HK-2 (cell line): ENCODE measurements at regions not wholly inside any gene's neighbourhood (a gene's known extent, or its start where the extent isn't known, plus 50 kb on each side); places are given as distances from the start of the nearest gene placed in this dataset.

Source experiments
- DNase-seq: peaks from one replicate; pipeline ENCODE4 v3.0.0-alpha.2; 2018; ENCODE audit not compliant: unreplicated experiment

GRCh38 chr2:122966461-122966860 is 1058.6 kb upstream of the CNTNAP5 start:
- no peak for DNase-seq

DNA sequence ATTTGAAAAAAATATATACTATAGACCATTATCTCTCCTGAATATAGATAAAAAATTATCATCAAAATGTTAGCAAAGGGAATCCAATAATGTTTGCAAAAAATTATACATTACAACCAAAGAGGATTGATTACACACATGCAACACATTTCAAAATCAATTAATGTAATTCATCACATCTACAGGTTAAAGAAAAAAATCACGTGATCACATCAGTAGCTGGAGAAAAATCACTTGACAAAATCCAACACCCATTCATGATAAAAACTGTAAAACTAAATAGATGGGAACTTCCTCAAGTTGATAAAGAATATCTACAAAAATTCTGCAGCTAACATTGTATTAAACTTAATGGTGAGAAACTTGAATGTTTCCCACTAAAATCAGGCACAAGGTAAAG is 1047.5 kb upstream of the CNTNAP5 start:
- no peak for DNase-seq

GRCh38 chr2:122980671-122981070 is 1044.4 kb upstream of the CNTNAP5 start:
- no peak for DNase-seq

GRCh38 chr2:122982936-122983335 is 1042.2 kb upstream of the CNTNAP5 start:
- DNase-seq = no peak

DNA sequence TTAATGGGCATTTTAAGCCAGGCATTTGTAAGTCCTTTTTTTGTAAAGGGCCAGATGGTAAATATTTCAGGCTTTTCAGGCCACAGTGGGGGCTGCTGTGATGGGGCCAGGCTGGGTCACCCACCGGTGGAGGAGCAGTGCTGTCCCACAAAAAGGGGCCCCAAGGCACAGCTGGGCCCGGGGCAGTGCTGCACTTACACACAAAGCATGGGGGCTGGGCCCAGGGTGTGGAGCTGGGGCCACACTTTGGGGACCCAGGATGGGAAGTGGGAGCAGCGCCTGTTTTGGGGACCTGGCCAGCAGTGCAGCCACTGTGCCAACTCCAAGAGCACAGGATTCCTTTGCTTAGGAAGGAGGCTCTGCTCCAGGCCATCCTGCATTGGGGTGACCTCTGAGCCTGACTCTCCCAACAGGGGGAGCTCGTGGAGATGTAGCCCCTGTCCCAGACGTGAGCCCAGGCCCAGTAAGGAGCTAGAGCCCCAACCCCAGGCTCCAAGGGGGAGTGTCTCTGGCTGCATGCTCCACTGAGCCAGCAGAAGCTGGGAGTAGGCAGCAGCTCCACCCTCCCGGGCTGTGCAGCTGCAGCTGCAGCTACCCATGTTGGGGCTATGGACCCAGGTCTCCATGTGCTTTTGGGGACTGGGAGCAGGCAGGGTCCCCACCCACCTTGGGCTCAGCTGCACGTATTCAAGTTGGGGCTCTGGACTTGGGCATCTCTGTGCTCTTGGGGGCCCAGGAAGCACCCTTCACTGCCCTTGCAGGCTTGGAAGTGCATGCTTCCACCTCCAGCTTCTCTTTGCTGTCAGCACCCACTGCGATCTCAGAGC is 1036.5 kb upstream of the CNTNAP5 start:
- DNase-seq = no peak

- no peak for DNase-seq
These were observed 1031.5 kb upstream of the CNTNAP5 start for GRCh38 chr2:122993592-122993991.

DNA sequence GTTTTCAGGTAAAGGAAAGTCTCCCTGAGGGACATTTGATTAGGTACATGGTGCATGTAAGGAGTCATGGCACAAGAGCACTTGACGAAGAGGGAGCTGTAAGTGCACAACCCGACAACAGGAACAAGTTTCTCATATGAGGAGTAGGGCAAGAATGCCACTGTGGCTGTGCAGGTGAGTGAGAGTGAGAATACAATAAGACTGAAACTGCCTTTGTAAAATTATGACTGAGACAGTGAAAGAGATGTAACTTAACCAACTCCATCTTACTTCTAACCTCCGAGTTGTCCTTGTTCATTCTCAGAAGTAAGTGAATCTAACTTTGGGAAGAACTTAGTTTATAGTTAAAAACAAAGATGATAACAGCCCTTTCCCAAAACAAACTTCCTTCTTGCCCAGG is 1025.8 kb upstream of the CNTNAP5 start:
- no peak for DNase-seq

GRCh38 chr2:122999821-123000220 is 1025.3 kb upstream of the CNTNAP5 start:
- no peak for DNase-seq

GRCh38 chr2:123002660-123003248 is 1022.3 kb upstream of the CNTNAP5 start:
- no peak for DNase-seq

- DNase-seq = no peak
These were observed 1009.9 kb upstream of the CNTNAP5 start for GRCh38 chr2:123015186-123015585.

GRCh38 chr2:123035541-123035940 is 989.5 kb upstream of the CNTNAP5 start:
- no peak for DNase-seq

GRCh38 chr2:123036300-123036699 is 988.8 kb upstream of the CNTNAP5 start:
- DNase-seq = no peak

DNA sequence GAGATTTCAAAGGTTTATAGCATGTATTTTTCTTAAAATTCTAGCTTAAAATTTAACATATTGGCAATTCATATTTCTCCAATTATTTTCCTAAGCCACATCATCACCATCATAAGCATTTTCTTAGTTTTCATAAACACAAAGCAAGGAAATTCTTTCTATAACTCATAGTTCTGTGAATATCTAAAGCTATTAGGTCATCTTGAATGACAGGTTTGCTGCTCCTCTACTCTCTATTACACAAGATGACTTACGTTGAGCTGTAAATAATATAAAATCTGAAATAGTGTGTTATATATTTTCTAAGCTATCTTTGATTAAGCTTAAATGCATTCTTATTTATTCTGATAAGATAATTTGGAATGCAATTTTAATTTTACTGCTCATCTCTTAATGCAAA is 984.6 kb upstream of the CNTNAP5 start:
- no peak for DNase-seq

GRCh38 chr2:123043458-123043857 is 981.6 kb upstream of the CNTNAP5 start:
- DNase-seq = no peak

- DNase-seq = no peak
These were observed 979.4 kb upstream of the CNTNAP5 start for GRCh38 chr2:123045713-123046112.

DNA sequence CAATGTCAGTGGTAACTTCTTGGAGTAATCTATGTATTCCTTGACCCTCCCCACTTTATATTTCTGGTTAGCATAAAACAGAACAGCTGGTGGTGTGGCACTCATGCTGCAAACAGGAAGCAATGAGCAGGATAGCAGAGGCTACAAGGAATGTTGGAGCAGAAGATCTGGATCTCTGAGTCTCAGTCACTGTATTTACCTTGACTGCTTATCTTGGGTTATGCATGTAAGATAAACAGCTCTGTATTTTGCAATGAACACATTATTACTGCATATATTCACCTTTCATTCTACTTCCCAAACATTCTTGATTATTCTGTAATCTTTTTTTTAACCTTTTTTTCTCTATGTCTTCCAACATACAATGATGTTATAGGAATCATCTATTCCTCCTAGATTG is 977.9 kb upstream of the CNTNAP5 start:
- no peak for DNase-seq

DNA sequence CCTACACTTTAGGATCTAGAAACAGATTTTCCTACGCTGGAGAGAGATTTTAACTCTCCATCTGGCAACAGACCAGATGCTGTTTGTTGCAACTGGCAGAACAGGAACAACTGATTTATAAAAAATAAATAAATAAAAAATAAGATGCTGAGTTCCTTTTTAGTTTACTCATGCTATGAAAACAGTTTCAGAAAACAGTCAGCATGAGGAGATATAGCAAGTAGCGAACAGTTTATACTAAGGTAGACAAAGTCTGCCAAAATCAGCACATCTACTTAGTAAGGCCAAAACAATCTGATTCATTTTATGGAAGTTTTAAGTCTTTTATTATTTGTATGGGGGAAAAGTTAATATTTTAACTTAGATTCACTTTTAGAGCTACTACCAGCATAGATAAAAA is 974.0 kb upstream of the CNTNAP5 start:
- no peak for DNase-seq

- DNase-seq = no peak
These were observed 963.6 kb upstream of the CNTNAP5 start for GRCh38 chr2:123061534-123061933.

- no peak for DNase-seq
These were observed 951.7 kb upstream of the CNTNAP5 start for GRCh38 chr2:123073371-123073770.

- DNase-seq = no peak
These were observed 951.1 kb upstream of the CNTNAP5 start for GRCh38 chr2:123073956-123074355.

DNA sequence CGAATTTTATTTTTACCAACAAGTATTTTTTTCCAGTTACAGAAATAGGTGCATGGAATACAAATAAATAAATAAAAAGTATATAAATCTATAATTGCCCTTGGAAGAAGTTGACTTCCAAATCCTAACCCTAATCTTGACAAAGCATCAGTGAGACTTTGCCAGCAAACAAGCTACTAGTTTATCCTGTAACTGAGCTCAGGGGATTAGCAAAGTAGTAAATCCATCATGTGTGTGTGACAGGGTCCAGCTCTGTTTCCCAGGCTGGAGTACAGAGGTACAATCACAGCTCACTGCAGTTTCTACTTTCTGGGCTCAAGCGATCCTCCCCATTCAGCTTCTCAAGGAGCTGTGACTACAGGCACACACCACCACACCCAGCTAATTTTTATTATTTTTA is 948.0 kb upstream of the CNTNAP5 start:
- no peak for DNase-seq

- DNase-seq = no peak
These were observed 944.8 kb upstream of the CNTNAP5 start for GRCh38 chr2:123080331-123080730.

GRCh38 chr2:123085484-123085883 is 939.6 kb upstream of the CNTNAP5 start:
- no peak for DNase-seq
